Stimulated activated naive CD4-positive, alpha-beta T cell (primary cell): ENCODE measurements at regions not wholly inside any gene's neighbourhood (a gene's known extent, or its start where the extent isn't known, plus 50 kb on each side); places are given as distances from the start of the nearest gene placed in this dataset.

Experiments
- DNase-seq, 6 experiments: peaks; one replicate each; lab custom pipeline; 2025; lab: John Stamatoyannopoulos, UW

DNA sequence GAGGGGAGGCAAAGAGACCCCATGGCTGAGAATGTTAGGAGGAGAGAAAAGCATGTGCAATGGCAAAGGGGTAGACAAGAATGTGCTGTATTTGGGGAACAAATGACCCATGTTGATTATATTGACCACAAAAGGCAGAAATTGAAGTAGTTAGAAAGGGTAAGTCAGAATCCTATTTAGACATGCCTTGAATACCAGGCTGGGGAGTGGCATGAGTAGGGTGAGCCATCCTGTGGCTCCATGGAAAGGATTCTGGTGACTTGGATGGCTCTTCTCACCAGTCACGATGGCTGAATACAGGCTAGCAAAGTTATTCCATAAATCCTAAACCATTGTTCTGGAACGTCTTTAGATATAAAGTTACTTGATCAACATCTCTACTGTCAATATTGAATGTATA, 73.4 kb upstream of the MEF2C start:
- DNase-seq = no peak

DNA sequence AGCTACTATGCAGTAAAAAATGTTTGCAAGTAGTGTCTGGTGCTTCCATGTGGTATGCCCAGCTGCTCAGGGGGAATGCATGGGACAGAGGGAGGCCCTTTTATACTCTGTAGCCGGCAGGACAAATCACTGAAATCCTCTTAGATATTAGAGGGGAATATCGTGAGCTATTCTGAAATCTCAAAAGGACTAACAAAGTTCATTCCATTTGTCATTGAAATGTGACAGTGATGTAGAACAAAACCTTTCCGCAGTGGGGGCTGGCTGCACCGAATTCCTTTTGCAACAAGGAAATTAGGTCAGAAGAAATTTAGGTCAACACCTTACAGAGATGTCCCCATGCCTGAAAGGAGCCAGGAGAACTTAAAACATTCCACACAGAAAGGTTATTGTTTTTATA, 72.4 kb upstream of the MEF2C start:
- no peak for DNase-seq

GRCh38 chr5:88954511-88954910, 71.5 kb upstream of the MEF2C start:
- no peak for DNase-seq

GRCh38 chr5:88952996-88953643, 70.1 kb upstream of the MEF2C start:
- DNase-seq = no peak

DNA sequence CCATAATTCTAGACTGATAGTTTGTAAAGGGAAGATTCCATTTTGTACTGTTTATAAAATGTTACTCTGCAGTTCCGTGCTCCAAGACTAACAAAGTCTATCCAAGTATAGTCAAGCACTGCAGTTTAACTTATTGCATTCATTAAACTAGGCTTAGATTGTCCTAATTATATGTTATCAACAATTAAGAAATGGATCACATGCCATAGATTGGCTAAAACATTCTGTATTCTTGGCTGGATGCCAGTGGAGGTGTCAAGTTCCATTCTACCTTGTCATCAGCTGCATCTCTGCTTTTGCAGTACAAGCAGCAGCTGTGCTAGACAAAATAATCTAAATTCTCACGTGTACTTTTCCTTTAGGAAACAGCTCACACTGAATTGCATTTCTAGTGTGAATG, 69.4 kb upstream of the MEF2C start:
- no peak for DNase-seq

DNA sequence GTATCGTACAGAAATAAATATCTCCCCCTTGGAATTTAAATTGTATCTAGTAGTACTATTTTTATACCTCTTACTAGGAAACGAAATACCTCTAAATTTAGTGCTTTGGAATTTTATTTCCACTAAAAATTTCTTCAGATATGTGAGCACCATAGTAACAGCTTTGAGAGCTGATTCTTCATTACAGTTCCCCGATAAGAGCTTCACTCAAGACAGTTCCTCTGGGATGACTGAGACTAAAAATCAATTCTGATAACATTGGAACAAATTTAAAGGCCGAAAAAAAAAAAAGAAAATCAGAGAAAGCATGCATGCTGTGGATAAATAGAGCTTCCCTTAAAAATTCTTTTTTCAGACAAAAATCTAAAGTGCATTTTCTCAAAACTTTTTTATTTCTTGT, 68.5 kb upstream of the MEF2C start:
- no peak for DNase-seq

DNA sequence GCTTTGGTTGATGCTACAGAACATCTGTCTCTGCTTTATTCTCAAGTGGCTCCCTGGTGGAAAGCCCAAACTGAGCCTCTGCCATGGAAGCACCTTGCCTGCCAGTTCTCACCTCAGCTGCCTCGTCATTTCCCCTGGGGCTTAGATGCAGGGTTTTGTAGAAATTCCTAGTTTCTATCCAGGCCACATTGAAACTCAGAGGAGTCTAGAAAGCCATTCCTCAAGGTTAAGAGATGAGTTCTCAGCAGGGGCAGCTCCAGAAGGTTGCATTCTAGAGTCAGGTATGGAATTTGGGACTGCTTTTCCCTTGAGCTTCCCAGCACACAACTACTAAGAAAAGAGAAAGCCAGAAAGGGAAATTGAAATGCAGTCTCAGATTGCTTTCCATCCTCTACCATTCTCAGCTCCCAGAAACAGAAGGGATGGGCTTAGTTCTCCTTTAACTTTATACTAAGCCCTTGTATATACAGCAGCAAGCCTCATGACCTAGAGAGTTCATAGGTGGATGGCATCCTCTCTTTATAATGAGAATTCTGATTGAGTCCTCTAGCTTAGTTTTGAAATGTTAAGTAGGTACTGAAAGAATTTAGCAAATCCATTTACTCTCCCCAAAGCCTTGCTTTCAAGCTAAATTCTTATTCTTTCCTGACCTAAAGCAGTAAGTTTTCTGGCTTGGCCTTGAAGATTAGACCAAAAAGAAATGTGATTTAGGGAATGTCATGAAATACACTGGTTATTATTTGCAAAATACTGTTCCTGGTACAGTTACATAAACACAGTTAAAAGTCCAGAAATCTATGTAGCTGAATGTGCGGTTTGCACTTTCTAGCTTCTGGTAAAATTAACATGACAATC, 66.0 kb upstream of the MEF2C start:
- DNase-seq = no peak

DNA sequence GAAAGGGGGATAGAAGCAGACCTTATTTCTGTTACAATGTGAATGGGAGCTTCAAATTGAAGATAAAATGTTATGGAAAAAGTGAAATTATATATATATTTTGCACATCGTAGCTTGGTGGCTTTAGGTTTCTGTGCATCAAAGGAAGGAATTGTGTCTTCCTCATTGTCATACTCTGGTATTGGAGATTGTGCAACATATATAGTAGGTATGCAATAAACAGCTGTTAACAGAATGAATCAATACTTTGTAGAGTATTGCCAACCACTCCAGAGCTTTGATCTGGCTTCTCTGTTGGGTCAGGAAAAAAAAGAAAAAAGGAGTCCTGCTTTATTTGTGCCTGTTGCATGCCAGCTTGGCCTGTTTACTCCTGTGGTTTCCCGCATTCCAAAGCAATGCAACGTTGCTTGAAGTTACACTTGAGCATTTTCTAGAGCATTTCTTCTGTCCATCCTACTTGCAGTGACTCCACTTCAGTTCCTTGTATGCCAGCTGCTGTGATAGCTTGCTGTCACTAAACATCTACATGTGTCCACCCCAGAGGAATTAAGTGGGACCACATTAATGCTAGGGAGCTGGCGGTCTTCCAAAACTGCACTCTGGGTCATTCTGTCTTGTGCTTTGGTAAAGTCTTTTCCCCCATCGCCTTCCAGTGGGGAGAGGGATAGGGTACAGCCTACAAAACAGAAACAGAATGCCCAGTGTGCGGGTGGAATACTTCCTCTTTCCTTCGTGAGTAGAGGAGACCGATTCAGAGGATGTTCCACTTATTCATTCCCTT, 62.0 kb upstream of the MEF2C start:
- no peak for DNase-seq

GRCh38 chr5:88941581-88941980, 58.6 kb upstream of the MEF2C start:
- DNase-seq = no peak

GRCh38 chr5:88940713-88941112, 57.7 kb upstream of the MEF2C start:
- no peak for DNase-seq

DNA sequence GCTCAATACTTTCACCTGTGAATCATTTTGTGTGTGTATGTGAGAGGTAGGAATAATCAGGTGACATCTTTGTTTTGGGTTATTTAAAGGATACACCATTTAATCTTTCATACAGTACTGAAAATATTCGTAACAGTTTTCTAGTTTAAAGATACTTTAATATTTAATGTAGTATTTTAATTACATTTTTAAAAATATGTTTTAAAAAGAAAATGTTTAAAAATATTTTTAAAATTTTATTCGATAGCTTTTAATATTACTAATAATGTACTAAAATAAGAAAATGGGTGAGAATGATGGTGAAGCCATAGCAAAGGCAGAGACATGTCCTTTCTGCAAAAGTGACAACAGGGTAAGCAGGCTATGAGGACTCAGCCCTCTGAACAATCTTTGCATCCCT, 56.3 kb upstream of the MEF2C start:
- no peak for DNase-seq

DNA sequence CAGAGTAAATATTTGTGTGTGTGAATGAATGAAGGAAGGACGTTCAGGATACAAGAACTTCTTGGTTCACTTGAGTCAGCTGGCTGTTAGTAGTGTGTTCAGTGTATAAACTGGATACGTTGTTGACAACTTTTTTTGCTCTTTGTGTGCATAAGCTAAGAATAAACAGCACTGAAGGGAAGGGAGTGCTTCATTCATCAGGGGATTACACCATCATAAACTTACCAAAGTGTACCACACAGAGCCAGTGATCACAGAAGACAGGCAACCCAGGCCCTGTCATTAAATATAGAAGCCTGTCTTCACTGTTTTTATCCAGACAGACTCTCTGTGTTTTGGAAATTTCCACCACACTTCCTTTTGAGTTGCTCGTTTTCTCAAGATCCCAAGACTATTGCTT, 55.5 kb upstream of the MEF2C start:
- DNase-seq = no peak

DNA sequence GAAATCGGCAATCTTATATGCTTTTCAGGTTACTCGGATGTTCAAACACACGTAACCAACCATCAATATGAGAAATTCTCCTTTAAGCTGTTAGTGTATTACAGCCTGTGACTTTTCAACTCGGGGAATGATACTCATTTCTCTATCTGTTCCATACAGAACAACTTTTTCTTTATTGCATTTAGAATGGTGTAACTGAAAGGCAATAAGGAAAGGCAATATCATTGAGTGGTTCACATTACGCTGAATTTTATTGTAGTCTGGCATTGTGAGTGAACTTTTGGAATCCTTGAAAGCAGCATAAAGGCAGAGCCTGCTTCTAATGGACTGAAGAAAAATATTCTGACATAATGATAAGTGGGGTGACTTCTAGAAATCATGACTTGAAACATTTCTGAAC, 54.4 kb upstream of the MEF2C start:
- no peak for DNase-seq

DNA sequence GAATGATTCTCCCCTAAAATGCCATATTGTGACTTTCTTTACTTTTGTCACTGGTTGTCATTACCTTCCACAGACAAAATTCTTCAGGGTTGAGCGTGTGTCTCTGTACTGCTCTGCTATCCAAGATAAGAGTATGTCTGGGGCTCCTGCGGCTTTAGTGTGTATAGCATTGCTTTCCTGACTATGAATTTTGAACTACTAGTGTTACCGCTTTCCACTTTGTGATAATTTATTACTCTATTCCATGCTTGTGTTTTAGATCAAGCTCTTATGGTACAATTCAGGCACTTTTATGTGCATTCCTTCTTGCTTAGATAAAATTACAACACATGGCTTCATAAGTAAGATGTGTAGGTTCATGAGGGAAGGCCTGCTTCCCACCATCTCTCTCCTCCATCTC, 51.5 kb upstream of the MEF2C start:
- DNase-seq = no peak
